ENCODE measurements at regions not wholly inside any gene's neighbourhood (a gene's known extent, or its start where the extent isn't known, plus 50 kb on each side); places are given as distances from the start of the nearest gene placed in this dataset.

GRCh38 chr13:112204346-112205327, 137.7 kb downstream of the SOX1 start:
- no peak for TF ChIP-seq CTCF (IDR thresholded peaks at IDR 0.05; ENCODE audit: insufficient read depth, low read depth, low read length)
- TF ChIP-seq EZH2 (IDR thresholded peaks at IDR 0.05; ENCODE audit: insufficient read depth, low read length), result no peak

Data from astrocyte (in vitro differentiated cells and primary cell).